NOMO-1 (cell line): ENCODE measurements at regions not wholly inside any gene's neighbourhood (a gene's known extent, or its start where the extent isn't known, plus 50 kb on each side); places are given as distances from the start of the nearest gene placed in this dataset.

Experiments
- DNase-seq, 2 experiments: peaks; one replicate each; lab custom pipeline; 2025; ENCODE audit not compliant: unreplicated experiment in 2 of 2; lab: John Stamatoyannopoulos, UW

- DNase-seq = no peak
Measured at GRCh38 chr2:239640676-239641578, 240.1 kb upstream of the HDAC4 start.

- no peak for DNase-seq
Measured at GRCh38 chr2:239640210-239640609, 239.4 kb upstream of the HDAC4 start.

- DNase-seq = no peak
Measured at GRCh38 chr2:239639421-239640185, 238.8 kb upstream of the HDAC4 start.

- DNase-seq = no peak
Measured at GRCh38 chr2:239638376-239638775, 237.6 kb upstream of the HDAC4 start.

DNA sequence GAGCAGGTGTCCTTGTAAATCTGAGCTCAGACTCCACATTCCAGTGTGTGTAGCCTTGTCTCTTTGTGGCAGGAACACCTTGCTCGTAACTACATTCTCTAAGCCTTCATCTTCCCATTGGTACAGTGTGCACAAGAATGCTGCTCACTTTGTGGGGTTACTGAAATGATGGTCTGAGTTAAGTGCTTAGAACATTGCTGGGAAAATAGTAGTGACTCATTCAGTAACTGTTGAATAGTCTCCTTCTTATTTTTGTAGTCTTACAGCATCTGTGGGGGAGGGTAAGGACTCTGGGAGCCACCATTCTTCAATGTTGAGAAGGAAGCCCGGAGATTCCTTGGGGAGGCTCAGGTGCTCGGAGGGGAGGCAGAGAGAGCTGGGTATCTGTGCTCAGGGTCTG lies 236.0 kb upstream of the HDAC4 start:
- no peak for DNase-seq

DNA sequence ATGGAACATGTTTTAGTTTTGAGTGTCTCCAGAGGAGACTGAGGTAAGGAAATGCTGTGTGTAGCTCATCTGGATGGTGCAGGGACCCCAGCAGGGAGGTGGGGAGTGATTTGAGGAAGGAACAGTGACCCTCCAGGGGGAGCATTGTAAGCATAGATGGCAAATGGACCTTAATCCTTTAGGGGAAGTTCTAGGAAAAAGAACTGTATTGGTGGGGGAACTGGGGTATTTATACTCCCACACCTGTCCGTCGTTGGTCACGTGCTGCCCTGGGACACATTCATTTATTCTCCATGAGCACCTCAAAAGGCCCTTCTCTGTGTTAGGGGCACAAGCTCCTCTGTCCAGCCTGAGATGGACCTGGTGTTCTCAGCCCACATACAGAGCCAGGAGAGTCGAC lies 233.9 kb upstream of the HDAC4 start:
- no peak for DNase-seq

DNA sequence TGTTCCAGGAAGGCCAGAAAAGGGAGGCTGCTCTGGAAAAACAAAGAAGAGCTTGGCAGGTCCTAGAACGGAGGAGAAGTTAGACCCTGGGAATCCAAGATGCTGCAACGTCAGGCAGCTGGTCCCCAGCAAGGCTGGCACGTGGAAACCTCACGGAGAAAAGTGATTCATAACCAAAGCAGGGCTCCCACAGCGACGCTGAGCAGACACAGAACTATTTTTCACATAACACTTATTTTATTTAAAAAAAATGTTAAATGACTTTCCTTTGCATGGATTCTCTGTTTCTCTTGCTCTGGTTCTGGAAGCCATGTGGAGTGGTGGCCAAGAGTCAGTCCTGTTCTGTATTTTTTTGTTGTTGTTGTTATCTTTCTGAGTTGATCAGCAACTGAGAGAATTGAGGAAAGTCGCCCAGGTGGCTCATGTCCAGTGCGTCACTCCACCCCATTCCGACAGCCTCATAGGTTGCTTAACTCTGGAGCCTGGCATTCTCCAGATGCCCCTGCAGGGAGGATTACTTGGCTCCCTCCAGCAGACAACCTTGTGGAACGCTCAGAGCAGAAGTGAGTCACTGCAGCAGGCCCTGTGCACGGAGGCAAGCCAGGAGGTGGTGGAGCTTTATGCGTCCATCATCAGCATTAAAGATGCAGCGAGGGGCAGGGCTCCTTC lies 229.9 kb upstream of the HDAC4 start:
- DNase-seq = no peak

- DNase-seq = no peak
Measured at GRCh38 chr2:239629926-239630617, 229.3 kb upstream of the HDAC4 start.

DNA sequence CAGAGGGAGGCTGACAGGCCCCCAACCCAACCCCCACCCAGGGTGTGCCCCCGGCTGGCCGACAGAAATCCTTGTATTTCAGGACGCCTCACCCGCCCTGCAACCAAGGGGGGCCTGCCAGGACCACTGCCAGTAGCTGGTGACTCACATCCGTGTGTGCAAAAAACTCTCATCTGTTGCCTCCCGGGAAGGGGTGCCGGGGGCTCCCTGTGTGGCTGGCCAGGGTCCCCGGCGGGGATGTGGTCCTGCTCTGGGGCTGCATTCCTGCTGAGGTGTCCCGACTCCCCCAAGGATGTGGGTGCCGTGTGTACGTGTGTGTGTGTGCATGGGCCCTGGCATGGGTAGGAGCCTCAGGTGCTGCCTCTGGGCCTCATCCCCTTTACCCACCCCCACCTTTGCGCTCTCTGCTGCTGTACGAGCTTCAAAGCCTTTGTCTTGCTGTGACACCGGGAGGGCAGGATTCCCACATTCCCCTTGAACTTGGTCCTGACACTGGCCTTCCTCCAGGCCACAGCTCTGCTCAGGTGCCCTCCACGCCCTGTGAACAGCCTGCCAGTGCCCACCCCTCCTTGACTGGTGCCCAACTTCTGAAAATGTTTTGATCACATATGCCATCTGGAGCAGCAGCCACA lies 226.3 kb upstream of the HDAC4 start:
- DNase-seq = no peak

GRCh38 chr2:239625971-239626734 lies 225.3 kb upstream of the HDAC4 start:
- no peak for DNase-seq

GRCh38 chr2:239625156-239625845 lies 224.5 kb upstream of the HDAC4 start:
- DNase-seq = no peak

DNA sequence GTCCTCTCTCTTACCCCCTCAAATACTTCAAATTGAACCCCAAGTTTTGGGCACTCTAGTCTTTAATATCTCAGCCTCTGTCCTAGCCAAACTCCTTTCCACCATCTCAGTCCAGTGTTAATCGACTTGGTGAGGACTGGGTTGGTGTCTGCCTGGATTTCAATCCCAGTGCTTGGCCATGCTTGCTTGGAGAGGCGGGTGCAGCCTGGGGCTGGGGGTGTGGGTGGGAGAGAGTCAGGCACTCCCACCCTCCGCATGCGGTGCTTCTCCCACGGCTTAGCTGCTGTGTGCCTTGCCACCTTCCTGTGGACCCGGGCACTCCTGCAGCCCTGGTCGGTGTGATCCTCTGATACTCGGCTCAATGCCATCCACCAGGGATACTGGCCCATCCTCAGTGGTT lies 220.8 kb upstream of the HDAC4 start:
- DNase-seq = no peak

GRCh38 chr2:239619369-239619768 lies 218.5 kb upstream of the HDAC4 start:
- DNase-seq = no peak

GRCh38 chr2:239616729-239617128 lies 215.9 kb upstream of the HDAC4 start:
- no peak for DNase-seq

- DNase-seq = no peak
Measured at GRCh38 chr2:239612133-239612532, 211.3 kb upstream of the HDAC4 start.

GRCh38 chr2:239611222-239611795 lies 210.5 kb upstream of the HDAC4 start:
- no peak for DNase-seq

- no peak for DNase-seq
Measured at GRCh38 chr2:239610457-239611221, 209.8 kb upstream of the HDAC4 start.
